ENCODE measurements at regions not wholly inside any gene's neighbourhood (a gene's known extent, or its start where the extent isn't known, plus 50 kb on each side); places are given as distances from the start of the nearest gene placed in this dataset.

GRCh38 chr7:156151078-156151477 is 338.8 kb upstream of the SHH start:
- TF ChIP-seq CTCF (IDR thresholded peaks at IDR 0.05) = no peak

DNA sequence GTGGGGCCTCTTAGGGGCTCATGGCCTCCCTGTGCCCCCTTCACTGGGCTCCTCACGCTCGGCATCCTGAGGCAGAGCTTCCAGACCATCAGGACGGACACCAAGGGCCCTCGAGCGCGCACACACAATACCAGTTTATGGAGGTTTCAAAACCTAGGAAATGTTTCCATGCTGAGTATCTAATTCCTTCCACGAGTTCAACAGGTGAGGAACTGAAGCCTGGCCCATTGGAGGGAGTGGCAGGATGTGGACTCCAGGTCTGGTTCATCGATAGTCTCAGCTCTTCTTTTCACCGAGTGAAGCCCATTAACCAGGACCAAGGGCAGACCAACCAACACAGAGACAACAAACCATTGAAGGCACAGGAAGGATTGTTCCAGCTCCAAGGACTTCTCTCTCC is 336.7 kb upstream of the SHH start:
- TF ChIP-seq CTCF (IDR thresholded peaks at IDR 0.05) = no peak

GRCh38 chr7:156148547-156148946 is 336.3 kb upstream of the SHH start:
- no peak for TF ChIP-seq CTCF (IDR thresholded peaks at IDR 0.05)

GRCh38 chr7:156147756-156148504 is 335.7 kb upstream of the SHH start:
- no peak for TF ChIP-seq CTCF (IDR thresholded peaks at IDR 0.05)

DNA sequence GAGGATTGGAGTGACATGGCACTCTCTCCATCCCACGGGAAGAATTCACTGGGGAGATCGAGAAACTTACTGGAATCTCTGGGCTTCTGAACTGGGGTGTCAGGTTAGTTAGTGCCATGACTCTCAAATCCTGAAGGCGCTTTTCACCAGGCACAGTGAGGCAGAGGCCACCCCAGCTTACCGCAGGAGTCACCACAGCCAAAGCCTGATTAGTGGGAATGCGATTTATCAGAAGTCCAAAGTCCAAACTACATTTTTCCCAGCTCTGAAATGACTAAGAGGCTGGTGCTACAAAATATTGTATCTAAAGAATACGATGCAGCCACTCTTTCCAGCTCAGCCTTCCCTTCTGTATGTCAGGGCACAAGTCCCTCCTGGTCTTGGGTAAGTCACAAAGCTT is 334.8 kb upstream of the SHH start:
- no peak for TF ChIP-seq CTCF (IDR thresholded peaks at IDR 0.05)

- TF ChIP-seq CTCF (IDR thresholded peaks at IDR 0.05) = no peak
Measured at GRCh38 chr7:156145996-156146395, 333.7 kb upstream of the SHH start.

DNA sequence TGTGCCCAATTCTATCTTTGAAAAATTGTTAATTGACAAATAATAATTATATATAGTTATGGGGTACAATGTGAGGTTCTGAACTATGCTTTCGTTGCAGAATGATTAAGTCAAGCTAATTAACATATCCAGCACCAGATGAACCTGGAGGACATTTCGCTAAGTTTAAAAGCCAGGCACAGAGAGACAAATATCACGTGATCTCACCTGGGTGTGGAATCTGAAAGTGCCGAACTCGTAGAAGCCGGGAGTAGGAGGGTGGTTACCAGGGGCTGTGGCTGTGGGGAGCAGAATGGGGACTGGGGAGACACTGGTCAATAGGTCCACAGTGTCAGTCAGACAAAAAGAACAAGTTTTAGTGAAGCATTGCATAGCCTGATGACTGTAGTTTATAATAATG is 332.9 kb upstream of the SHH start:
- TF ChIP-seq CTCF (IDR thresholded peaks at IDR 0.05) = no peak

- TF ChIP-seq CTCF (IDR thresholded peaks at IDR 0.05) = no peak
Measured at GRCh38 chr7:156143683-156144082, 331.4 kb upstream of the SHH start.
